B cell (primary cell): ENCODE measurements at regions not wholly inside any gene's neighbourhood (a gene's known extent, or its start where the extent isn't known, plus 50 kb on each side); places are given as distances from the start of the nearest gene placed in this dataset.
"Not testable (repeated sequence)": the region's sequence is repeated elsewhere in the genome, so short reads cannot be mapped to it uniquely, and the experiment has no call there.

Source experiments
- ATAC-seq: fragments of 200-7000 bp; cut with Tn5 transposase; one replicate; pipeline ENCODE4 v1.10.0; 2021; ENCODE audit warnings: low read depth, mild to moderate bottlenecking, moderate number of reproducible peaks, moderate library complexity
- CTCF ChIA-PET: fragments of 350-600 bp; sonication (Branson Sonifier 250); formaldehyde crosslinking; loops from one replicate; lab custom pipeline; 2021; ENCODE audit warnings: antibody characterized with exemption, inconsistent platforms; lab: Charles Lee
- POLR2A ChIA-PET: fragments of 350-600 bp; sonication (Branson Sonifier 250); formaldehyde crosslinking; loops from one replicate; lab custom pipeline; 2021; ENCODE audit warnings: antibody characterized with exemption; lab: Charles Lee
- DNase-seq: peaks from one replicate; pipeline ENCODE4 v3.0.0; 2013
- H2AFZ ChIP-seq: 2 replicates; pipeline ENCODE4 v1.6.1; 2012; ENCODE audit warnings: mild to moderate bottlenecking, low read depth, low read length; ENCODE audit not compliant: insufficient read depth, poor library complexity, severe bottlenecking
- H3K27ac ChIP-seq, 2 donors: 1 replicate in 1 of 2; 2 replicates in 1 of 2; pipeline ENCODE4 v1.5.1; 2012 to 2013; ENCODE audit warnings: low read length in 2 of 2, mild to moderate bottlenecking in 2 of 2, moderate library complexity in 1 of 2
- H3K27me3 ChIP-seq, 4 experiments: fragments of 200-600 bp in 1 of 4; sonication (generic) in 1 of 4; replicated peaks in 1 of 4; 1 replicate in 2 of 4; 2 replicates in 2 of 4; pipeline versions ENCODE4 v1.6.1 to v1.7.0; 2013 to 2016; ENCODE audit warnings: low read length in 3 of 4, mild to moderate bottlenecking in 2 of 4, mixed read lengths in 1 of 4, moderate library complexity in 1 of 4; ENCODE audit not compliant: insufficient read depth in 4 of 4, control insufficient read depth in 3 of 4; ENCODE audit errors: control extremely low read depth in 1 of 4
- H3K36me3 ChIP-seq, 2 experiments: replicated peaks in 1 of 2; 1 replicate in 1 of 2; 2 replicates in 1 of 2; pipeline versions ENCODE4 v1.6.1 to v1.7.1; 2013; ENCODE audit warnings: low read length in 1 of 2; ENCODE audit not compliant: insufficient read depth in 2 of 2, control insufficient read depth in 1 of 2; ENCODE audit errors: control extremely low read depth in 1 of 2, extremely low read depth in 1 of 2
- H3K4me1 ChIP-seq, 2 donors: fragments of 200-600 bp in 1 of 2; sonication (generic) in 1 of 2; 1 replicate in 1 of 2; 2 replicates in 1 of 2; pipeline versions ENCODE4 v1.5.1 to v1.6.1; 2013 to 2017; ENCODE audit warnings: low read length in 2 of 2; ENCODE audit not compliant: control insufficient read depth in 2 of 2, insufficient read depth in 2 of 2
- H3K4me2 ChIP-seq: replicated peaks from 2 replicates; pipeline ENCODE3; 2012; ENCODE audit warnings: mild to moderate bottlenecking, low read depth, low read length; ENCODE audit not compliant: poor library complexity, severe bottlenecking
- H3K4me3 ChIP-seq, 5 experiments: fragments of 200-600 bp in 1 of 5; sonication (generic) in 1 of 5; 1 replicate in 3 of 5; 2 replicates in 2 of 5; pipeline versions ENCODE4 v1.5.1 to v1.7.0; 2011 to 2016; ENCODE audit warnings: low read length in 4 of 5, mild to moderate bottlenecking in 4 of 5, low read depth in 2 of 5, control low read depth in 1 of 5, moderate library complexity in 1 of 5; ENCODE audit not compliant: insufficient read depth in 1 of 5; ENCODE audit errors: control extremely low read depth in 1 of 5, extremely low read depth in 1 of 5
- H3K79me2 ChIP-seq: fragments of 200-600 bp; sonication (generic); one replicate; pipeline ENCODE4 v1.6.0; 2016; ENCODE audit warnings: low read length; ENCODE audit not compliant: control insufficient read depth, insufficient read depth
- H3K9ac ChIP-seq: fragments of 200-600 bp; sonication (generic); 2 replicates; pipeline ENCODE4 v1.6.1; 2017; ENCODE audit warnings: mild to moderate bottlenecking, low read length, moderate library complexity
- H3K9me3 ChIP-seq, 3 donors: one replicate each; pipeline versions ENCODE4 v1.6.1 to v1.7.1; 2013; ENCODE audit warnings: low read length in 2 of 3; ENCODE audit not compliant: control insufficient read depth in 2 of 3, insufficient read depth in 1 of 3; ENCODE audit errors: control extremely low read depth in 1 of 3
- H4K20me1 ChIP-seq: 2 replicates; pipeline ENCODE4 v1.6.0; 2012; ENCODE audit warnings: mild to moderate bottlenecking, low read length; ENCODE audit not compliant: insufficient read depth, control insufficient read depth, poor library complexity, severe bottlenecking
- H3K27ac Mint-ChIP-seq: one replicate; pipeline ENCODE4 v1.8.0; 2021; ENCODE audit warnings: mixed read lengths
- H3K27me3 Mint-ChIP-seq: one replicate; pipeline ENCODE4 v1.8.0; 2021; ENCODE audit warnings: mixed read lengths
- H3K4me1 Mint-ChIP-seq: one replicate; pipeline ENCODE4 v1.8.0; 2021; ENCODE audit warnings: mixed read lengths
- H3K4me3 Mint-ChIP-seq: one replicate; pipeline ENCODE4 v1.8.0; 2021; ENCODE audit warnings: mixed read lengths
- H3K9me3 Mint-ChIP-seq: one replicate; pipeline ENCODE4 v1.8.0; 2022; ENCODE audit warnings: mixed read lengths; ENCODE audit not compliant: insufficient read depth
- CTCF ChIP-seq: fragments of 200-600 bp; IDR thresholded peaks from one replicate; pipeline ENCODE4 v1.8.0; 2022; ENCODE audit warnings: antibody characterized with exemption, mild to moderate bottlenecking
- EZH2 ChIP-seq: IDR thresholded peaks from 2 replicates; pipeline ENCODE4 v1.6.1; 2012; ENCODE audit warnings: borderline replicate concordance, low read depth, mild to moderate bottlenecking, moderate library complexity, low read length; ENCODE audit not compliant: insufficient read depth, poor library complexity, severe bottlenecking
- WGBS: methylation state at CpG from one replicate; pipeline ENCODE4 v1.1.5; 2013; ENCODE audit warnings: missing lambda C conversion rate; ENCODE audit not compliant: insufficient coverage; 5-methylcytosine and 5-hydroxymethylcytosine counted together
- intact Hi-C: fragments of 100-400 bp; cut with micrococcal nuclease; formaldehyde crosslinking; loops from one replicate; pipeline ENCODE4 v1.10.0; 2022

DNA sequence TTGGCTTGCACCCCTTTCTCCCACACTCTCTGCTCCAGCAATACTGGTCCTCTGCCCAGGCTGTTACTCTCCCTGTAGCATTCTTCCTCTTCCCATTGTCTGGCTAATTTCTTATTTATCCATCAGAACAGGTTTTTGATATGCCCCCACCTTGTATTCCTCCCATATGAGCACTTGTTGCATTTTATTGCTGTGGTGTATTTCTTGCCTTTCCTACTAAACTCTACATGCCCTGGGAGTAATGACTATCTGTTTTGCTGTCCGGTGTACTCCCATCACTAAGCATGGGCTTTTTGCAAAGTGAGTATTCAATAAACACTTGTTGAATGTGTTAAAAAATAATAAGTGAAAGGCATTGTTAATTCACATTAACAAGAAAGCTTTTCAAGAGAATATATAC lies 104.3 kb upstream of the RANBP3L start:
- H3K4me3 ChIP-seq: no peak overlapping the region
- TF ChIP-seq CTCF: no peak
- TF ChIP-seq EZH2: no peak
- no peak overlapping the region for H3K4me2 ChIP-seq
- ChIA-PET CTCF (no interaction called here), POLR2A (no interaction called here)
- H2AFZ ChIP-seq: no peak overlapping the region
- no peak for DNase-seq
- H3K27me3 Mint-ChIP-seq: peaks cover under 1% of the 10 kb centered on the region
- peaks cover 15 to 20% of the 10 kb centered on the region in 2 donors for H3K4me1 ChIP-seq
- H3K9ac ChIP-seq: no peak overlapping the region
- WGBS: no CpG with 5 or more reads among the region's 1 CpG
- no peak for ATAC-seq
- H3K9me3 ChIP-seq: no peaks in the 10 kb centered on the region
- no peak overlapping the region for H3K4me3 Mint-ChIP-seq
- intact Hi-C loops: no loop called here
- no peak overlapping the region for H3K27ac ChIP-seq
- H3K4me1 Mint-ChIP-seq: peaks cover 22% of the 10 kb centered on the region
- no peaks in the 10 kb centered on the region for H3K9me3 Mint-ChIP-seq
- H3K27me3 ChIP-seq: no peaks in the 10 kb centered on the region
- H3K79me2 ChIP-seq: no peaks in the 10 kb centered on the region
- no peak overlapping the region for H3K27ac Mint-ChIP-seq
- H4K20me1 ChIP-seq: no peaks in the 10 kb centered on the region
- no peaks in the 10 kb centered on the region for H3K36me3 ChIP-seq

- Histone ChIP-seq H3K79me2 (no peaks in the 10 kb centered on the region), H3K4me2 (no peak overlapping the region), H3K4me3 (no peak overlapping the region), H3K9ac (no peak overlapping the region), H3K27me3 (no peaks in the 10 kb centered on the region), H3K27ac (no peak overlapping the region), H3K9me3 (no peaks in the 10 kb centered on the region), H2AFZ (no peak overlapping the region), H4K20me1 (no peaks in the 10 kb centered on the region), H3K36me3 (no peaks in the 10 kb centered on the region), H3K4me1 (peaks cover 15 to 19% of the 10 kb centered on the region in 2 donors)
- no peaks in the 10 kb centered on the region for H3K9me3 Mint-ChIP-seq
- H3K4me3 Mint-ChIP-seq: no peak overlapping the region
- DNase-seq (no peak), ATAC-seq (no peak)
- ChIA-PET POLR2A (no interaction called here), CTCF (no interaction called here)
- intact Hi-C loops: no loop called here
- no CpG with 5 or more reads among the region's 2 CpGs for WGBS
- TF ChIP-seq CTCF: no peak
- TF ChIP-seq EZH2: no peak
- H3K27me3 Mint-ChIP-seq: peaks cover 4% of the 10 kb centered on the region
- H3K27ac Mint-ChIP-seq: no peak overlapping the region
- peaks cover 22% of the 10 kb centered on the region for H3K4me1 Mint-ChIP-seq
Observed at GRCh38 chr5:36407396-36407795, 105.7 kb upstream of the RANBP3L start.

DNA sequence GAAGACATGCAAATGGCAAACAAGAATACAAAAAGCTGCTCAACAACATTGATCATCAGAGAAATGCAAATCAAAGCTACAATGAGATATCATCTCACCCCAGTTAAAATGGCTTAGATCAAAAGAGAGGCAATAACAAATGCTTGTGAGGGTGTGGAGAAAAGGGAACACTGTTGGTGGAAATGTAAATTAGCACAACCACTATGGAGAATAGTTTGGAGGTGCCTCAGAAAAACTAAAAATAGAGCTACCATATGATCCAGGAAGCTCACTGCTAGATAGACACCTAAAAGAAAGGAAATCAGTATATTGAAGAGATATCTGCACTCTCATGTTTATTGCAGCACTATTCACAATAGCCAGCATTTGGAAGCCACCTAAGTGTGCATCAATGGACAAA lies 108.0 kb upstream of the RANBP3L start:
- H3K9ac ChIP-seq, H3K79me2 ChIP-seq, H3K4me1 ChIP-seq, H3K9me3 ChIP-seq, ATAC-seq, POLR2A ChIA-PET, H3K27ac Mint-ChIP-seq, H2AFZ ChIP-seq, H3K27me3 ChIP-seq, intact Hi-C loops, DNase-seq, H3K9me3 Mint-ChIP-seq, H3K4me1 Mint-ChIP-seq, H3K27me3 Mint-ChIP-seq, H3K27ac ChIP-seq, H4K20me1 ChIP-seq, H3K4me2 ChIP-seq, H3K4me3 Mint-ChIP-seq, H3K36me3 ChIP-seq, H3K4me3 ChIP-seq: not testable (repeated sequence)
- CTCF ChIA-PET: interaction anchor here (1.0 kb wide), 1 partner anchor 10 kb away, joined by 4 read pairs; no protein-coding TSS in a partner anchor
